Gastroesophageal sphincter (tissue), 3 donors: ENCODE measurements at regions not wholly inside any gene's neighbourhood (a gene's known extent, or its start where the extent isn't known, plus 50 kb on each side); places are given as distances from the start of the nearest gene placed in this dataset.

Experiments
- EP300 ChIP-seq: sonication (generic); formaldehyde crosslinking; IDR thresholded peaks from one replicate; pipeline ENCODE4 v1.6.1; 2017; ENCODE audit warnings: antibody characterized with exemption, mild to moderate bottlenecking
- POLR2A ChIP-seq, 2 donors: fragments of 450-650 bp; IDR thresholded peaks; one replicate each; pipeline ENCODE4 v1.6.1; 2017; ENCODE audit warnings: antibody characterized with exemption in 2 of 2, mild to moderate bottlenecking in 2 of 2, moderate library complexity in 1 of 2
- POLR2AphosphoS5 ChIP-seq: sonication (generic); formaldehyde crosslinking; IDR thresholded peaks from one replicate; pipeline ENCODE4 v1.6.1; 2017; ENCODE audit warnings: antibody characterized with exemption
- TF ChIP-seq, protein P1 (sequence below), 4 experiments: fragments of 200-600 bp in 2 of 4; fragments of 450-650 bp in 2 of 4; sonication (generic) in 1 of 4; IDR thresholded peaks; one replicate each; pipeline ENCODE4 v1.5.1; 2017 to 2019; ENCODE audit warnings: antibody characterized with exemption in 4 of 4, mild to moderate bottlenecking in 2 of 4, moderate library complexity in 2 of 4

DNA sequence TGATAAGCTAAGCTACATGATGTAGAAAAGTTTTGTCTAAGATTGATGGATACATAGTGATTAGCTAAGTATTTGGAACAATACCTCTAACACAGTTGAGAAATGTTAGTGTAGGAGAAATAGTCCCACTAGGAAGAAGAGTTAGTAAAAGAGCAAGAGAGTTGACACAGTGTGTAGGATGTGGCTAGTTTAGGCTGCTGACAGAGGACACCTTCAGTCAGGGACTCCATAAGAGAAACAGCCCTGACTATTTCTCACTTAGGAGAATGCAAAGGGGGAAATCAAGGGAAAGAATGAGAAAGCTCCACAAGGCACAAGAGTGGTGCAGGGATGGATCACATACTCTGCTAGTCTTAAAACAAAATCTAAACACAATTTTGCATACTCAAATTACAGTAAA, 613.7 kb downstream of the SLC16A7 start:
- no peak for TF ChIP-seq POLR2A (IDR thresholded peaks at IDR 0.05)
- TF ChIP-seq EP300, result no peak
- no peak for TF ChIP-seq POLR2AphosphoS5
- TF ChIP-seq, protein P1, sequence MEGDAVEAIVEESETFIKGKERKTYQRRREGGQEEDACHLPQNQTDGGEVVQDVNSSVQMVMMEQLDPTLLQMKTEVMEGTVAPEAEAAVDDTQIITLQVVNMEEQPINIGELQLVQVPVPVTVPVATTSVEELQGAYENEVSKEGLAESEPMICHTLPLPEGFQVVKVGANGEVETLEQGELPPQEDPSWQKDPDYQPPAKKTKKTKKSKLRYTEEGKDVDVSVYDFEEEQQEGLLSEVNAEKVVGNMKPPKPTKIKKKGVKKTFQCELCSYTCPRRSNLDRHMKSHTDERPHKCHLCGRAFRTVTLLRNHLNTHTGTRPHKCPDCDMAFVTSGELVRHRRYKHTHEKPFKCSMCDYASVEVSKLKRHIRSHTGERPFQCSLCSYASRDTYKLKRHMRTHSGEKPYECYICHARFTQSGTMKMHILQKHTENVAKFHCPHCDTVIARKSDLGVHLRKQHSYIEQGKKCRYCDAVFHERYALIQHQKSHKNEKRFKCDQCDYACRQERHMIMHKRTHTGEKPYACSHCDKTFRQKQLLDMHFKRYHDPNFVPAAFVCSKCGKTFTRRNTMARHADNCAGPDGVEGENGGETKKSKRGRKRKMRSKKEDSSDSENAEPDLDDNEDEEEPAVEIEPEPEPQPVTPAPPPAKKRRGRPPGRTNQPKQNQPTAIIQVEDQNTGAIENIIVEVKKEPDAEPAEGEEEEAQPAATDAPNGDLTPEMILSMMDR (IDR thresholded peaks at IDR 0.05), result no peak
